ENCODE measurements at regions not wholly inside any gene's neighbourhood (a gene's known extent, or its start where the extent isn't known, plus 50 kb on each side); places are given as distances from the start of the nearest gene placed in this dataset.

- DNase-seq (ENCODE audit: low read depth, low spot score), result no peak
- ChIA-PET POLR2A (no interaction called here), CTCF (no interaction called here)
- dilution Hi-C loops (cut with MboI; ENCODE audit: extremely low pct_ligation_motif_present, low sequenced_read_pairs), result no loop called here
- no peaks in the 10 kb centered on the region for H3K9me3 ChIP-seq (replicated peaks; ENCODE audit: control insufficient read depth, insufficient read depth, low read length)
- FAIRE-seq, result no peak
- no peak overlapping the region for H3K9ac ChIP-seq (replicated peaks; ENCODE audit: extremely low read depth, insufficient read depth, low read length)
- no peaks in the 10 kb centered on the region for H3K9me1 ChIP-seq (replicated peaks; ENCODE audit: control insufficient read depth, extremely low read depth, insufficient read depth, low read length)
- H3K4me3 ChIP-seq (replicated peaks in 1 of 3; ENCODE audit: insufficient read depth in 1 of 3, low read depth in 1 of 3, low read length in 3 of 3), result no peak overlapping the region
- TF ChIP-seq POLR2AphosphoS5 (IDR thresholded peaks at IDR 0.05; ENCODE audit: insufficient read depth, low read depth, low read length) (no peak), EZH2 (IDR thresholded peaks at IDR 0.05; ENCODE audit: borderline replicate concordance, low read depth, low read length, severe bottlenecking) (no peak), CTCF (IDR thresholded peaks at IDR 0.05; ENCODE audit: extremely low read depth in 1 of 2, insufficient read depth in 1 of 2, low read depth in 1 of 2, low read length in 2 of 2) (no peak)
- H3K4me2 ChIP-seq (ENCODE audit: insufficient read depth, low read length), result no peak overlapping the region
- H3K36me3 ChIP-seq (ENCODE audit: control insufficient read depth in 2 of 2, extremely low read depth in 1 of 2, insufficient read depth in 2 of 2, low read length in 2 of 2), result no peaks in the 10 kb centered on the region
- no peaks in the 10 kb centered on the region for H3K4me1 ChIP-seq (ENCODE audit: control insufficient read depth, extremely low read depth, insufficient read depth, low read length)
- H4K20me1 ChIP-seq (replicated peaks; ENCODE audit: control insufficient read depth, extremely low read depth, insufficient read depth, low read length), result no peaks in the 10 kb centered on the region
- H3K27me3 ChIP-seq (ENCODE audit: control insufficient read depth in 2 of 2, insufficient read depth in 2 of 2, low read length in 2 of 2), result no peaks in the 10 kb centered on the region
- no peak overlapping the region for H2AFZ ChIP-seq (ENCODE audit: low read depth, low read length)
- intact Hi-C loops (cut with micrococcal nuclease), result no loop called here
- no TSS peak for BruUV-seq (replicated peaks)
- no peak overlapping the region for H3K27ac ChIP-seq (ENCODE audit: insufficient read depth, low read depth, low read length)
- no peaks in the 10 kb centered on the region for H3K79me2 ChIP-seq (ENCODE audit: control insufficient read depth, insufficient read depth, low read length)
Measured at GRCh38 chr9:71403106-71403505, 281.7 kb upstream of the TRPM3 start.

- Histone ChIP-seq H3K79me2 (ENCODE audit: control insufficient read depth, insufficient read depth, low read length) (no peaks in the 10 kb centered on the region), H3K4me1 (ENCODE audit: control insufficient read depth, extremely low read depth, insufficient read depth, low read length) (no peaks in the 10 kb centered on the region), H3K36me3 (ENCODE audit: control insufficient read depth in 2 of 2, extremely low read depth in 1 of 2, insufficient read depth in 2 of 2, low read length in 2 of 2) (no peaks in the 10 kb centered on the region), H3K9me3 (replicated peaks; ENCODE audit: control insufficient read depth, insufficient read depth, low read length) (no peaks in the 10 kb centered on the region), H3K9me1 (replicated peaks; ENCODE audit: control insufficient read depth, extremely low read depth, insufficient read depth, low read length) (no peaks in the 10 kb centered on the region), H3K27ac (ENCODE audit: insufficient read depth, low read depth, low read length) (no peak overlapping the region), H4K20me1 (replicated peaks; ENCODE audit: control insufficient read depth, extremely low read depth, insufficient read depth, low read length) (no peaks in the 10 kb centered on the region), H3K27me3 (ENCODE audit: control insufficient read depth in 2 of 2, insufficient read depth in 2 of 2, low read length in 2 of 2) (no peaks in the 10 kb centered on the region), H3K9ac (replicated peaks; ENCODE audit: extremely low read depth, insufficient read depth, low read length) (no peak overlapping the region), H3K4me3 (replicated peaks in 1 of 3; ENCODE audit: insufficient read depth in 1 of 3, low read depth in 1 of 3, low read length in 3 of 3) (no peak overlapping the region), H2AFZ (ENCODE audit: low read depth, low read length) (no peak overlapping the region), H3K4me2 (ENCODE audit: insufficient read depth, low read length) (no peak overlapping the region)
- TF ChIP-seq EZH2 (IDR thresholded peaks at IDR 0.05; ENCODE audit: borderline replicate concordance, low read depth, low read length, severe bottlenecking) (no peak), MYC (IDR thresholded peaks at IDR 0.05; ENCODE audit: low read depth, low read length) (no peak), CTCF (IDR thresholded peaks at IDR 0.05; ENCODE audit: extremely low read depth in 1 of 2, insufficient read depth in 1 of 2, low read depth in 1 of 2, low read length in 2 of 2) (no peak), POLR2AphosphoS5 (IDR thresholded peaks at IDR 0.05; ENCODE audit: insufficient read depth, low read depth, low read length) (no peak), JUN (IDR thresholded peaks at IDR 0.05; ENCODE audit: borderline replicate concordance, insufficient read depth, insufficient read length, low read depth) (no peak), GATA2 (IDR thresholded peaks at IDR 0.05; ENCODE audit: insufficient read depth, insufficient read length, low read depth, low read length) (no peak), POLR2A (IDR thresholded peaks at IDR 0.05; ENCODE audit: low read depth, low read length) (no peak), MAX (IDR thresholded peaks at IDR 0.05; ENCODE audit: insufficient read depth, insufficient read length) (no peak)
- dilution Hi-C loops (cut with MboI; ENCODE audit: extremely low pct_ligation_motif_present, low sequenced_read_pairs) (no loop called here), intact Hi-C loops (cut with micrococcal nuclease) (no loop called here)
- FAIRE-seq (no peak), DNase-seq (ENCODE audit: low read depth, low spot score) (no peak)
- no TSS peak for BruUV-seq (replicated peaks)
- ChIA-PET POLR2A (no interaction called here), CTCF (no interaction called here)
Measured at GRCh38 chr9:71393005-71393404, 271.6 kb upstream of the TRPM3 start.

All from endothelial cell of umbilical vein (primary cell).